Muscle layer of duodenum (tissue), 2 donors: ENCODE measurements at regions not wholly inside any gene's neighbourhood (a gene's known extent, or its start where the extent isn't known, plus 50 kb on each side); places are given as distances from the start of the nearest gene placed in this dataset.

Experiments used
- H3K27ac ChIP-seq: one replicate; pipeline ENCODE4 v1.7.0; 2013; ENCODE audit warnings: mild to moderate bottlenecking, low read length
- H3K27me3 ChIP-seq: one replicate; pipeline ENCODE4 v1.7.0; 2013; ENCODE audit warnings: low read depth, mild to moderate bottlenecking, control low read depth, low read length
- H3K36me3 ChIP-seq, 2 donors: one replicate each; pipeline ENCODE4 v1.7.0; 2013; ENCODE audit warnings: low read length in 2 of 2, control low read depth in 1 of 2, mild to moderate bottlenecking in 1 of 2; ENCODE audit not compliant: insufficient read depth in 2 of 2, control insufficient read depth in 1 of 2
- H3K4me1 ChIP-seq, 2 donors: one replicate each; pipeline ENCODE4 v1.7.0; 2013; ENCODE audit warnings: low read length in 2 of 2, mild to moderate bottlenecking in 2 of 2, control low read depth in 1 of 2, moderate library complexity in 1 of 2; ENCODE audit not compliant: insufficient read depth in 2 of 2, control insufficient read depth in 1 of 2
- H3K4me3 ChIP-seq, 2 donors: one replicate each; pipeline ENCODE4 v1.7.0; 2013; ENCODE audit warnings: low read length in 2 of 2, low read depth in 1 of 2, mild to moderate bottlenecking in 1 of 2
- H3K9me3 ChIP-seq, 2 donors: one replicate each; pipeline ENCODE4 v1.7.0; 2013; ENCODE audit warnings: low read length in 2 of 2, control low read depth in 1 of 2, mild to moderate bottlenecking in 1 of 2; ENCODE audit not compliant: control insufficient read depth in 1 of 2
- donor health status: healthy.

DNA sequence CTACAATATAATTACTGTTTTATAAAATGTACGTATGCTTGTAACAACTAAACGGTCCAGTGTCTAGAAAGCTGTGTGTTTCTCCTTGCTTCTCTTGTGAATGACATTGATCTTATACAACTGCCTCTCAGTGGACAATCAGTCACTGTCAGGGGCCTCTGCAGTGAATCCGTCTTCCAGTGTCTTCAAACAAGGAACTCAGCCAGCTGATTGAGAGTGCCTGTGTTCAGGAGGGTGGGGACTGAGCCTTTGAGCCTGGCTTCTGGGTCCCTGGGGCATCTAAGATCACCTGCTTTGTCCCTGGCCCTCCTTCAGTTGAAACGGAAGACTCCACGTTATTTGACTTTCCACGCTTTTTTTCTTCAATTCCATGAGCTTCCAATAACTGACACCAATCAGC, 133.1 kb upstream of the SFSWAP start:
- H3K36me3 ChIP-seq, result no peaks in the 10 kb centered on the region
- H3K27me3 ChIP-seq, result peaks cover 10% of the 10 kb centered on the region
- no peaks in the 10 kb centered on the region for H3K9me3 ChIP-seq

GRCh38 chr12:131578828-131579470, 131.9 kb upstream of the SFSWAP start:
- H3K9me3 ChIP-seq, result no peaks in the 10 kb centered on the region
- no peaks in the 10 kb centered on the region for H3K4me1 ChIP-seq
- H3K27ac ChIP-seq, result no peak overlapping the region
- H3K36me3 ChIP-seq, result no peaks in the 10 kb centered on the region
- H3K4me3 ChIP-seq, result no peak overlapping the region
- peaks cover 10% of the 10 kb centered on the region for H3K27me3 ChIP-seq

More for the DNA sequence above, 133.1 kb upstream of the SFSWAP start:
- H3K4me1 ChIP-seq, result no peaks in the 10 kb centered on the region
- H3K4me3 ChIP-seq, result no peak overlapping the region
- no peak overlapping the region for H3K27ac ChIP-seq

GRCh38 chr12:131583090-131583712, 127.7 kb upstream of the SFSWAP start:
- Histone ChIP-seq H3K9me3 (no peaks in the 10 kb centered on the region), H3K4me3 (no peak overlapping the region), H3K27me3 (peaks cover 5% of the 10 kb centered on the region), H3K27ac (no peak overlapping the region), H3K4me1 (no peaks in the 10 kb centered on the region), H3K36me3 (no peaks in the 10 kb centered on the region)

DNA sequence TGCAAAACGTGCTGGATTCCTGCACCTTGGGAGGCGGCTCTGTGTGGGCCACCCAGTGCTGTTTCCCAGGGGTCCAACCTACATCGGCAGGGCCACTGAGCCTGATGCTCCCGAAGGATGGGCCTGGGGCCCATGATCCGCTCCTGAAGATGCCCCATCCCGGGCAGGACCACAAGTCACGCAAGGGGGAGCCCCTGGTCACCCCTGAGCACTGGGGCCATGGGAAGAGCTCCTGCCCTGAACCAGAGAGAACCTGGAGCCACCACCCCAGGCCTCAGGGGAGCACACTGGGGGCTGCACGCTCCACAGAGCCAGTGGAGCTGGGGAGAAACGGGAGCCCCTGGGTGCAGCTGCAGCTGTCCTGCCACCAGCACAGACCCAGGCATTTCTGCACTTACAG, 124.6 kb upstream of the SFSWAP start:
- Histone ChIP-seq H3K4me3 (no peak overlapping the region), H3K4me1 (no peaks in the 10 kb centered on the region), H3K27ac (no peak overlapping the region), H3K36me3 (no peaks in the 10 kb centered on the region), H3K9me3 (no peaks in the 10 kb centered on the region), H3K27me3 (no peaks in the 10 kb centered on the region)

DNA sequence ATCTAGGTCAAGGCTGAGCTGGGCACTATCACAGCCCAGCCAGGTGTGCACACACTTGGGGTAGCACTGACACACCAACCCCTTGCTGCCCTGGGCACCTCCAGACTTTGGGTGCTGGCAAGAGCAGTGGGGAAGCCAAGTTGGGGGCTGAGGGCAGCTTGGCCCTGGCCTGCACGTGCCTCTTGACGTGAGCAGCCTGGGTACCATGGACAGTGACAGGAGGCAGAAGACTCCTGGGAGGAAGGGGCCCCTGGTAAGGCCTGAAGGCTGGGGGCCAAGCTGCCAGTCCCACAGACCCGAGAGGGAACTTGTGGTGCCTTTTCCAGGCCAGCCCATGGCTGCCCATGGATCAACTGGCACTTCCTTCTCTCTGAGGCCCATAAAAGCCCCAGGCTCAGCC, 124.1 kb upstream of the SFSWAP start:
- no peaks in the 10 kb centered on the region for H3K36me3 ChIP-seq
- H3K9me3 ChIP-seq, result no peaks in the 10 kb centered on the region
- no peak overlapping the region for H3K27ac ChIP-seq
- H3K4me3 ChIP-seq, result no peak overlapping the region
- no peaks in the 10 kb centered on the region for H3K27me3 ChIP-seq
- no peaks in the 10 kb centered on the region for H3K4me1 ChIP-seq

DNA sequence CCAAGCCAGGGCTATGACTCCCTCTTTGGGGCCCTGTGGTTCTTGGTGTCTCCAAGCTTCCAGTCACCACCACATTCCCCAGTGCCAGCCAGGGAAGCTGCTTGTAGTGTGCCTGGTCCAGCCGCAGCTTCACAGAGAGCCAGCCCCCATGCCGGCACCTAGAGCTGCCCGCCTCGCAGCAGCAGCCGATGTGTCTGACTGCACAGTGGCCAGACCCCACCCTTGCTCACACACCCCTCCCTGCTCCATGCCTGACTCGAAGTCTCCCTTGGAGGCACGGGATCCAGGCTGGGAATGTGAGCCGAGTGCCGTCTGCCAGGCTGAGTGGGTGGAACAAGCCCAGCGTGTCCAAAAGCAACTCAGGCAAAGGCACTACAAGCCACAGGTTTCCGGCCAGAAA, 123.3 kb upstream of the SFSWAP start:
- no peak overlapping the region for H3K27ac ChIP-seq
- no peaks in the 10 kb centered on the region for H3K36me3 ChIP-seq
- H3K9me3 ChIP-seq, result no peaks in the 10 kb centered on the region
- no peak overlapping the region for H3K4me3 ChIP-seq
- H3K4me1 ChIP-seq, result no peaks in the 10 kb centered on the region
- no peaks in the 10 kb centered on the region for H3K27me3 ChIP-seq

- no peak overlapping the region for H3K27ac ChIP-seq
- H3K36me3 ChIP-seq, result no peaks in the 10 kb centered on the region
- no peaks in the 10 kb centered on the region for H3K4me1 ChIP-seq
- H3K4me3 ChIP-seq, result no peak overlapping the region
- no peaks in the 10 kb centered on the region for H3K27me3 ChIP-seq
- H3K9me3 ChIP-seq, result no peaks in the 10 kb centered on the region
These were observed 121.5 kb upstream of the SFSWAP start for GRCh38 chr12:131589221-131589897.

DNA sequence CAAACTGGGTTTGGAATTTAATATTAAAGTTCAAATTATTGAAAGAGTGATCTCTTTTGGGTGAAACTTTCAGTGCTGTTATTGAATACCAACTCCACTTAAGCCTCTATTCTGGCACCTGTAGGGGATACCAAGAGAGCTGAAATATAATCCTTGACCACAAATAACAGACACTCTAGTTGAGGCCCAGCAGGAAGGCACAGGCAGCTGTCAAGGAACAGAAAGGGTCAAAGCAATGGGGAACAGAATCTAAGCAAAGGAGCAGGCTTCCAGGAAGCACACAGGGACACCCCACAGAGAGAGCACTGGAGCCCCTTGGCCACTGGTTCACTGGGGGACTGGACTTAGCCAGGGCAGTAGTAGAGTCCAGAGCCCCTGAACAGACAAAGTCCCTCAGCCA, 120.9 kb upstream of the SFSWAP start:
- Histone ChIP-seq H3K36me3 (no peaks in the 10 kb centered on the region), H3K27ac (no peak overlapping the region), H3K4me3 (no peak overlapping the region), H3K9me3 (no peaks in the 10 kb centered on the region), H3K27me3 (no peaks in the 10 kb centered on the region), H3K4me1 (no peaks in the 10 kb centered on the region)

GRCh38 chr12:131591136-131591535, 119.8 kb upstream of the SFSWAP start:
- Histone ChIP-seq H3K4me3 (no peak overlapping the region), H3K9me3 (no peaks in the 10 kb centered on the region), H3K27ac (no peak overlapping the region), H3K36me3 (no peaks in the 10 kb centered on the region), H3K27me3 (no peaks in the 10 kb centered on the region), H3K4me1 (no peaks in the 10 kb centered on the region)

- Histone ChIP-seq H3K4me1 (no peaks in the 10 kb centered on the region), H3K27me3 (no peaks in the 10 kb centered on the region), H3K4me3 (no peak overlapping the region), H3K9me3 (no peaks in the 10 kb centered on the region), H3K27ac (no peak overlapping the region), H3K36me3 (no peaks in the 10 kb centered on the region)
These were observed 118.9 kb upstream of the SFSWAP start for GRCh38 chr12:131591714-131592709.

- no peak overlapping the region for H3K4me3 ChIP-seq
- no peaks in the 10 kb centered on the region for H3K9me3 ChIP-seq
- H3K27ac ChIP-seq, result no peak overlapping the region
- no peaks in the 10 kb centered on the region for H3K27me3 ChIP-seq
- H3K4me1 ChIP-seq, result no peaks in the 10 kb centered on the region
- no peaks in the 10 kb centered on the region for H3K36me3 ChIP-seq
These were observed 117.9 kb upstream of the SFSWAP start for GRCh38 chr12:131592972-131593371.
